AG09309 (cell line): ENCODE measurements at regions not wholly inside any gene's neighbourhood (a gene's known extent, or its start where the extent isn't known, plus 50 kb on each side); places are given as distances from the start of the nearest gene placed in this dataset.

Experiments used
- DNase-seq: peaks from one replicate; pipeline ENCODE4 v3.0.0-alpha.2; 2010; ENCODE audit warnings: low read depth
- H3K4me3 ChIP-seq: 2 replicates; pipeline ENCODE4 v1.5.1; 2011; ENCODE audit warnings: mild to moderate bottlenecking, low read depth, low read length, moderate library complexity; ENCODE audit not compliant: control insufficient read depth
- CTCF ChIP-seq: IDR thresholded peaks from 2 replicates; pipeline ENCODE4 v1.5.1; 2011; ENCODE audit warnings: mild to moderate bottlenecking, low read depth, low read length, inconsistent platforms; ENCODE audit not compliant: insufficient read depth, control insufficient read depth; ENCODE audit errors: missing control alignments

GRCh38 chr1:244954359-244954758 is 90.0 kb upstream of the HNRNPU start:
- no peak for TF ChIP-seq CTCF
- H3K4me3 ChIP-seq, result no peak overlapping the region
- DNase-seq, result no peak

GRCh38 chr1:244953901-244954300 is 89.6 kb upstream of the HNRNPU start:
- H3K4me3 ChIP-seq, result no peak overlapping the region
- no peak for DNase-seq
- TF ChIP-seq CTCF, result no peak

GRCh38 chr1:244952940-244953339 is 88.6 kb upstream of the HNRNPU start:
- TF ChIP-seq CTCF, result no peak
- DNase-seq, result no peak
- no peak overlapping the region for H3K4me3 ChIP-seq

GRCh38 chr1:244952280-244952933 is 88.1 kb upstream of the HNRNPU start:
- no peak overlapping the region for H3K4me3 ChIP-seq
- no peak for DNase-seq
- no peak for TF ChIP-seq CTCF

GRCh38 chr1:244948416-244948815 is 84.1 kb upstream of the HNRNPU start:
- no peak overlapping the region for H3K4me3 ChIP-seq
- no peak for TF ChIP-seq CTCF
- DNase-seq, result no peak

GRCh38 chr1:244945109-244945671 is 80.8 kb upstream of the HNRNPU start:
- no peak for TF ChIP-seq CTCF
- H3K4me3 ChIP-seq, result no peak overlapping the region
- no peak for DNase-seq
